HFF-Myc (cell line): ENCODE measurements at regions not wholly inside any gene's neighbourhood (a gene's known extent, or its start where the extent isn't known, plus 50 kb on each side); places are given as distances from the start of the nearest gene placed in this dataset.

ENCODE experiments used
- DNase-seq: peaks from one replicate; pipeline ENCODE4 v3.0.0-alpha.2; 2011; ENCODE audit warnings: low read depth; ENCODE audit errors: extremely low read depth
- H3K4me3 ChIP-seq: replicated peaks from 2 replicates; pipeline ENCODE4 v1.5.1; 2011; ENCODE audit warnings: low read depth, mild to moderate bottlenecking, control low read depth, low read length
- TF ChIP-seq, protein P1 (sequence below): IDR thresholded peaks from 2 replicates; pipeline ENCODE4 v1.5.1; 2012; ENCODE audit warnings: mild to moderate bottlenecking, low read depth, low read length, control low read depth; ENCODE audit errors: missing control alignments

DNA sequence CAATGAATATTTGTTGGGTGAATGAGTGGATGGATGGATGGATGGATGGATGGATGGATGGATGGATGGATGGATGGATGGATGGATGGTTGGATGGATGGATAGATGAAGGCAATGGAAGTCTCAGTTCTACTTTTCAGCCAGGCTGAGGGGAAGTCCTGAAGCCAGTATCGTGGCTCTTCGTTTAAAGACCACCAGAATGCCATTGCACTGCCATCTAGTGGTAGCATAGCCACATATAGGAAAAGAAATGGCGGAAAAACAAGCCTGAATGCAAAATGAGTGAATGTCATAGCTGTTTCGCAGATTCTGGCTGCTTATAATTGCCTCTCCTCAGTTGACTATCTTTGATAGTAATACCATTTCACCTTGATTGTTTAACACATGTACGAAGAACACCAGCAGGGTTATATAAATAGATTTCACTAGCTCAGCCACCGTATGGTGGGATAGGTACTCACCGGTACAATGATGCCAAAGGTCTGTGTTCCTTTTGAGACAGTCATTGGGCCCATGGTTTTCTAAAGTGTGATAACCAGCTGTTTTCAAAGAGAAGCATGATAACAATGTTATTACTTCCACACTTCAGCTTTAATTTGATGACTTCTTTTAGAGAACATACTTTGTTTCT lies 62.3 kb upstream of the GREB1L start:
- TF ChIP-seq, protein P1, sequence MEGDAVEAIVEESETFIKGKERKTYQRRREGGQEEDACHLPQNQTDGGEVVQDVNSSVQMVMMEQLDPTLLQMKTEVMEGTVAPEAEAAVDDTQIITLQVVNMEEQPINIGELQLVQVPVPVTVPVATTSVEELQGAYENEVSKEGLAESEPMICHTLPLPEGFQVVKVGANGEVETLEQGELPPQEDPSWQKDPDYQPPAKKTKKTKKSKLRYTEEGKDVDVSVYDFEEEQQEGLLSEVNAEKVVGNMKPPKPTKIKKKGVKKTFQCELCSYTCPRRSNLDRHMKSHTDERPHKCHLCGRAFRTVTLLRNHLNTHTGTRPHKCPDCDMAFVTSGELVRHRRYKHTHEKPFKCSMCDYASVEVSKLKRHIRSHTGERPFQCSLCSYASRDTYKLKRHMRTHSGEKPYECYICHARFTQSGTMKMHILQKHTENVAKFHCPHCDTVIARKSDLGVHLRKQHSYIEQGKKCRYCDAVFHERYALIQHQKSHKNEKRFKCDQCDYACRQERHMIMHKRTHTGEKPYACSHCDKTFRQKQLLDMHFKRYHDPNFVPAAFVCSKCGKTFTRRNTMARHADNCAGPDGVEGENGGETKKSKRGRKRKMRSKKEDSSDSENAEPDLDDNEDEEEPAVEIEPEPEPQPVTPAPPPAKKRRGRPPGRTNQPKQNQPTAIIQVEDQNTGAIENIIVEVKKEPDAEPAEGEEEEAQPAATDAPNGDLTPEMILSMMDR = peak; percentile 80
- no peak overlapping the region for H3K4me3 ChIP-seq
- DNase-seq = peak; percentile 52

DNA sequence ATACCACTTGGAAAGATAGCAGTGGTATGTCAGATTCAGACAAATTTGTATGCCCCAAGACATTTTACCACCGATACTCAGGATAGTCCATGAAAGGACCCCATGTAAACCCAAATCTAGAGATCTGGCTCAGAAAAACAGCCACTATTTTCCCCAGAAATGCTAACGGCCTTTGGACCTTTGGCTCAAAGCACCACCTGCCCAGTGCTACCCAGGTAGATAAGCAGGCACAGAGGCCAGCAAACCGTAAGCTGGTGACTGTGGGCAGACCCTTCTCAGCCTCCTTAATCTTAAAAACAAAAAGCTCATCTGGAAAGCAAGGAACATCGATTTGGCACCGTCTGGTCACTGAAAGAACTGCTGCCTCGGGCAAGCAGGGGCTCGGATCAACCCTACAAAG lies 61.4 kb upstream of the GREB1L start:
- no peak overlapping the region for H3K4me3 ChIP-seq
- TF ChIP-seq, protein P1 = no peak
- no peak for DNase-seq

DNA sequence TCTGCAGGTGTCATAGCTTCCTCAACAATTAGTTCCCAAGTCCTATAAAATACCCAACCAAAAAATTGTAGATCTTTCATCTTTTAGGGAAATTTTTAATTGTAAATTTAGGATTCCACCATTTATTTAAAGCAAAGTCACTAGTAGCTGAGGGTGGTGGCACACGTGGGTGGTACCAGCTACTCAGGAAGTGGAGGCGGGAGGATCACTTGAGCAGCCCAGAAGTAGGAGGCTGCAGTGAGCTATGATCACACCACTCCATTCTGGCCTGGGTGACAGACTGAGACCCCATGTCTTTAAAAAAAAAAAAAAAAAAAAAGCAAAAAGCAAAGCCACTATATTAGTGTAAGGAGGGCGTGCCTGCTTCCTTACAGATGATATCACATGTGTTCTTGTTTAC lies 60.3 kb upstream of the GREB1L start:
- H3K4me3 ChIP-seq = no peak overlapping the region
- TF ChIP-seq, protein P1 = no peak
- DNase-seq = no peak

DNA sequence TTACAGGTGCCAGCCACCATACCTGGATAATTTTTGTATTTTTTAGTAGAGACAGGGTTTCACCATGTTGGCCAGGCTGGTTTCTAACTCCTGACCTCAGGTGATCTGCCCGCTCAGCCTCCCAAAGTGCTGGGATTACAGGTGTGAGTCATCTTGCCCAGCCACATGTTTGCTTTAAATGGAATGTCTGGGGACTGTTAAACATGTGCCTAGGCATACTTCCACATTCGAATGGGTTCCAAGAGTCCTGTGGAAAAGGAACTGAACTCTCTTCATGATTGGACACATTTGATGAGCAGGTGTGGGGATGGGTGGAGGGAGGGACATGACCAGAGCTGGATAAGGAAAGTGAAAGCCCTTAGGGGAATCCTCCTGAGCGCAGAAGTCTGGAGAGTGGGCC lies 58.4 kb upstream of the GREB1L start:
- TF ChIP-seq, protein P1 = no peak
- peak; percentile 30 for DNase-seq
- no peak overlapping the region for H3K4me3 ChIP-seq

DNA sequence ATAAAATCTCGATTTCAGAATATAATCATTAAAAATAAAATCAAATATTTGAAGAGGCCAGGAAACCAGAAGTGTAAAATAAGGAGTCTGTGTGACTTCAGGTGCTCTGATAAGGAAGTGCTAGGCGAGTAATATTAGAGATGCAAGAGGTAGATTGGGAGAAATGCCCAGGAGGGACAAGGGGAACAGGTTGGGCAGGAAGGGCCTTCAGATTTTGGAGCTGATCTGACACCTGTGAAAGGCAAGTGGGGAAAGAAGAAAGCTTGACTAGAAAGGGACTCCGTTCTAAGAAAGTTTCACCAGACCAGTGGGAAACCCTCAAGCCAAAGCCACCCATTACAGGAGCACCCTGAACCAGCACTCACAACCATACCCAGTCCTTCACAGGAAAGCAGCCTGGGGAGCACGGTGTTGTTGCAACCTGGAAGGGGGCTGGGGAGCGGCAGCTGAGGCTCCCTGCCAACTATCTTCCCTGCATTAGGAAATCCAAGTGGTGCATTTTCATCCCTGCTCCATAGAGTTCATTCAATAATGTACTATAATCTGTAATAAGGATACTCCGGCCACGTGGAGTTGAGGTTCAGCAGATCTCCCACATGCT lies 57.5 kb upstream of the GREB1L start:
- no peak overlapping the region for H3K4me3 ChIP-seq
- no peak for DNase-seq
- TF ChIP-seq, protein P1 = no peak

DNA sequence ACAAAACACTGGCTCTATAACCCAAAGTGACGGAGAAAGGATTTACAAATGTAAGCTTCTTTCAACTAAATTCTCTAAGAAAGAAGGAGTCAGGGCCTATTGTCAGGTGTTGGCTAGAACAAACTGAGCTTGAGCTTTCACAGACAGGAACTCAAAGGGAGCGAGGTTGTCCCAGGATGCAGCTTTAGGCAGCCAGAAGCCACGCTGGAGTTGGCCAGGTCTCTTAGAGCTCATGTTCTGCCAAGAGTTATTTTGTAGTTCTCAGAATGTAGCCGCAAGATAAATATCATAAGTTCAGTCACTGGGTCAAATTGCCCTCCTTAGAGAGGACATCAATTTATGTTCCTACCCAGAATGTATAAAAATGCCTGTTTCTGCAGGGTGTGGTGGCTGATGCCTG lies 54.1 kb upstream of the GREB1L start:
- TF ChIP-seq, protein P1 = no peak
- no peak for DNase-seq
- no peak overlapping the region for H3K4me3 ChIP-seq
